ENCODE measurements at regions not wholly inside any gene's neighbourhood (a gene's known extent, or its start where the extent isn't known, plus 50 kb on each side); places are given as distances from the start of the nearest gene placed in this dataset.

DNA sequence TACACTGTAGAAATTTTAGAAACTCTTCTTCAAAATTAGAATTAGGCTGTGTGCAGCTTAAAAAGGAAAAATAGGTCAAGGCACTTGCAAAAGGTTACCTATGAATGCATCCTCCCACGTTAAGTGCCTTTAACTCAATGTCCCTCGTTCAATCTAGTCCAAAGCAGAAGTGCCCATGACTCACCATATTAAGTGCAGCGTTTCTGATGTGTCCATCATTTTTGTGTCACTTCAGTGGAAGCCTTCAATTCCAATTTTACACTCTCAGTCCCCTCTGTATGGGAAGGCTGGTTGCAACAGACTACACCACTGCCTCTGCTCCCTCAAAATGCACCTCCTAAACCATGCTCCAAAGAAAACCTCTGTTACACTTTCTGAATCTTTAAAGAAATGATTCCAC, 53.4 kb downstream of the FOXB1 start:
- no peak for TF ChIP-seq POLR2A (IDR thresholded peaks at IDR 0.05; ENCODE audit: low read depth, low read length)
- TF ChIP-seq POLR2AphosphoS5 (IDR thresholded peaks at IDR 0.05; ENCODE audit: low read depth, low read length) = no peak
- no peak for TF ChIP-seq TAF1 (IDR thresholded peaks at IDR 0.05; ENCODE audit: borderline replicate concordance, low read depth, low read length)
- no peak for DNase-seq (ENCODE audit: insufficient read length)
- no peak for FAIRE-seq

DNA sequence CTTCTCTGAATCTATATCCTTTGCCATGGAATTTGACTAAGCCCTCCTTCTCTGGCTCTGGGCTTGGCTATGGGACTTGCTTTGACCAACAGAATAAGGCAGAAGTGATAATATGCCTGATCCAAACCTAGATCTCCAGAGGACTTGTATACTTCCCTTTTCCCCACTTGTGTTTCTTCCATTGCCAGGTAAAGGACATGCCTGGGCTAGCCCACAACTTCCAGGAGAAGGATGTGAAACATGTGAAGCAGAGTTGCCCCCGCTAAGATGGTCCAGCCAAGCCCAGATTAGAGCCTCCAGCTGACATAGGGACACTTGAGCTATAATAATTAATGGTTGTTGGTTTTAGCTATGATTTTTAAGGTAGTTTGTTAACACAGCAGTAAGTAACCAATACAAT, 55.1 kb downstream of the FOXB1 start:
- DNase-seq (ENCODE audit: insufficient read length) (no peak), FAIRE-seq (no peak)
- TF ChIP-seq POLR2A (IDR thresholded peaks at IDR 0.05; ENCODE audit: low read depth, low read length) (no peak), POLR2AphosphoS5 (IDR thresholded peaks at IDR 0.05; ENCODE audit: low read depth, low read length) (no peak), TAF1 (IDR thresholded peaks at IDR 0.05; ENCODE audit: borderline replicate concordance, low read depth, low read length) (no peak)

DNA sequence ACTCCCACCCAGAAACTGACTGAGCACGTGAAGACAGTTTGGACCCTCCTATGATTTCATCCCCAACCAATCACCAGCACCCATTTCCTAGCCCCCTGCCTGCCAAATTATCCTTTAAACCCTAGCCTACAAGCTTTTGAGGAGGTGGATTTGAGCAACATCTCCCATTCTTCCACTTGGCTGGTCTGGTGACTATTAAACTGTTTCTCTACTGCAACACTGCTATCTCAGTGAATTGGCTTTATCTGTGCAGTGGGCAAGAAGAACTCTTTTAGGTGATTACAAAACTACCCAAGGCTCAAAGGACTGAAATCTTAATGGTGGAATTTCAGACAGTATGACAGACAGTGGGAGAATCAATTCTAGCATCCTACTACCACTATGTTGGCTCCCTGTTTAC, 57.6 kb downstream of the FOXB1 start:
- no peak for TF ChIP-seq TAF1 (IDR thresholded peaks at IDR 0.05; ENCODE audit: borderline replicate concordance, low read depth, low read length)
- DNase-seq (ENCODE audit: insufficient read length) (no peak), FAIRE-seq (no peak)

DNA sequence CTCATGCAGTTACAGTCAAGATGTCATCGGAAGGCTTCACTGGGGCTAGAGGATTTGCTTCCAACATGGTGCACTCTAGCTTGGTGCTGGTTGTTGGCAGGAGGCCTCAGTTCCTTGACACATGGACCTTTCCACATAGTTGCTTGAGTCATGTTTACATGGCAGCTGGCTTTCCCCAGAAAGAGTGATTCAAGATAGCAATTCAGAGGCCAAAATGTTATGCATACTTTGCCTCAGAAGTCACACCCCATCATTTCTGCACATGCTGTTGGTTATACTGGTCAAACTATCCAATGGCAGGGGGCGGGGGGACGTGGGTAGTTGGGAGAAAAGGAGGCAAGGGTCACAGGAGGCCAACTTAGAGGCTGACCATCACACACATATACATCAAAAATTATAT, 58.7 kb downstream of the FOXB1 start:
- FAIRE-seq = no peak
- no peak for DNase-seq (ENCODE audit: insufficient read length)
- TF ChIP-seq POLR2AphosphoS5 (IDR thresholded peaks at IDR 0.05; ENCODE audit: low read depth, low read length) (no peak), TAF1 (IDR thresholded peaks at IDR 0.05; ENCODE audit: borderline replicate concordance, low read depth, low read length) (no peak), POLR2A (IDR thresholded peaks at IDR 0.05; ENCODE audit: low read depth, low read length) (no peak)

DNA sequence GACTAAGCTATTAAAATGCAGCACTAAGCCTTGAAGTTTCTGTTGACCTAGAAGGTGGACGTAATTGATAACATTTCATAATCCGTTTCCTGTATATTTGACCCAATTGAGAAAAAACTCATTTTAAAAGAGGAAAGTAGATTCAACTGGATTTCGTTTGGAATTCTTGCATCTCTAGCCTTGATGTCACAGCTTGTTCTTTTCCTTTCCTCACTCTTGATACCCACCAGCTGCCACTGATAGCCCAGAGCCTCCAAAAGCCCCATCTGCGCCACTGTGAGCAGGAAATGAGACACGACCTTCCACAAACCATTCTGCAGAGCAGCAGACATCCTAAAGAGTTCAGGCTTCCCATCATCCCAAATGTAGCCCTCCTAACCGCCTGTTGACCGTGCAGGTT, 61.8 kb downstream of the FOXB1 start:
- no peak for TF ChIP-seq POLR2AphosphoS5 (IDR thresholded peaks at IDR 0.05; ENCODE audit: low read depth, low read length)
- DNase-seq (ENCODE audit: insufficient read length) (no peak), FAIRE-seq (no peak)

DNA sequence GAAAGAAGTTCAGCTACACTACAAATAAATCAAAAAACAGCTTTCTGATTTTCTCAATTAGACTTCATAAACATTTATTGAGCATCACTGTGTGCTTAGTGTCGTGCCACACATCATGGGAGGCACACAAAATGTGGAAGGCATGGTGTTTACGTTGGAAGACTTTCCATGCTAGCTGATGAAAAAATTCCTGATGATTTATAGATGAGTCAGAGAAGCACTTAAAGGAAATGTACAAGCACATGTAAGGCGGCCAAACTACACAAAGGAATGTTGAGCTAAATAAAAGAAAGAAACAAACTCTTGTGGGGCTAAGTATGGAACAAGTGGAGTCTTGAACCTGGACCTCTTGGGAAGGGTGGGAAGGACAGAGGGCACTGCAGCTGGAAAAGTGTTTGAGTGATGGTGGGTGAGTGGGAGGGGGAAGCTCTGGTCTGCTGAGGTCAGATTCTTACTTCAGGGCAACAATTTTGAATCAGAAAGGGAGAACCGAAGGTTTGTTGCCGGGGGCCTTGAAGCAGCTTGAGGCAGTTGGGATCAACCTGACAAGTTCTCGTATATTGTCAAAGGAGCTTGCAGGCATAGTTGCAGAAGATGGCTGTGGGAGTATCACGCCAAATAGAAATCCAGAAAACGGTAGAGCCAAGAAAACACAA, 66.9 kb downstream of the FOXB1 start:
- no peak for FAIRE-seq
- TF ChIP-seq POLR2AphosphoS5 (IDR thresholded peaks at IDR 0.05; ENCODE audit: low read depth, low read length) (no peak), POLR2A (IDR thresholded peaks at IDR 0.05; ENCODE audit: low read depth, low read length) (no peak), TAF1 (IDR thresholded peaks at IDR 0.05; ENCODE audit: borderline replicate concordance, low read depth, low read length) (no peak)
- DNase-seq (ENCODE audit: insufficient read length) = no peak

DNA sequence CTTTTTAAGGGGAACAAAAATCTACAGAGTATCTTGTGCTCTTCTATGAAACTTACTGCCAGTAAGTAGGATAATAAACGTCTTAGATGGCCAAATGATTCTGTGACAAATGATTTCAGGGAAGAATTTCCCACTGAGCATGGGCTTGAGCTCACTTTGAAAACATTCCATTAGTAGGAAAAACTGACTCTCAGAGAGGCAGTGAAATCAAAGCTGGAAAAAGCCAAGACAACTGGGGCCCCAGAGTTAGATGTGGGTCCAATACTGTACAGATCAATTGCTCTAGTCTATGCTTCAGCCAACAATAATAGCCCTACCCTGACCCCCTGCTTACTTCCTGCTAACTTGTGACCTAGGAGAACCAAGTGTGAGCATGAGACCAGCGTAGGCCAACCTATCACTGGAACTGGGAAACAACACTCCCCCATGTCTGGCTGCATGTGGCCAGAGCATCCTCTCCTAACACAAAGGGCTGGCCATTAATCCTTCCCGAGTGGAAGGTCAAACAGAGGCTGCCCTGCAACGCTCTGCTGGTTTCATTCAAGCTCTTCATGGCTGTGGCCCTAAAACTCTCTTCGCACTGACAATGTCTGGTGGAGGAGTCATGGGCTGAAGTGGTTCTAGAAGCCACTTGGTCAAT, 68.8 kb downstream of the FOXB1 start:
- no peak for FAIRE-seq
- TF ChIP-seq POLR2AphosphoS5 (IDR thresholded peaks at IDR 0.05; ENCODE audit: low read depth, low read length) (no peak), POLR2A (IDR thresholded peaks at IDR 0.05; ENCODE audit: low read depth, low read length) (no peak), TAF1 (IDR thresholded peaks at IDR 0.05; ENCODE audit: borderline replicate concordance, low read depth, low read length) (no peak)
- no peak for DNase-seq (ENCODE audit: insufficient read length)

DNA sequence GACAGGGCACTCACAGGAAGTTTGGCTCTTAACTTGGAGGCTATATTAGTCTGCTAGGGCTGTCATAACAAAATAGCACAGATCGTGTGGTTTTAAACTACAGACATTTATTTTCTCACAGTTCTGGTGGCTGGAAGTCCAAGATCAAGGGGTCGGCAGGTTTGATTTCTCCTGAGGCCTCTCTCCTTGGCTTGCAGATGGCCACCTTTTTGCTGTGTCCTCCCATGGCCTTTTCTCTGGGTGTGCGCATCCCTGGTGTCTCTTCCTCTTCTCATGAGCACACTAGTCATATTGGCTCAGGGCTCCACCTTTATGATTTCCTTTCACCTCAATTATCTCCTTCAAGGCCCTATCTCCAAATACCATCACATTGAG, 69.3 kb downstream of the FOXB1 start:
- TF ChIP-seq POLR2AphosphoS5 (IDR thresholded peaks at IDR 0.05; ENCODE audit: low read depth, low read length) (no peak), TAF1 (IDR thresholded peaks at IDR 0.05; ENCODE audit: borderline replicate concordance, low read depth, low read length) (no peak), POLR2A (IDR thresholded peaks at IDR 0.05; ENCODE audit: low read depth, low read length) (no peak)
- FAIRE-seq (no peak), DNase-seq (ENCODE audit: insufficient read length) (no peak)

DNA sequence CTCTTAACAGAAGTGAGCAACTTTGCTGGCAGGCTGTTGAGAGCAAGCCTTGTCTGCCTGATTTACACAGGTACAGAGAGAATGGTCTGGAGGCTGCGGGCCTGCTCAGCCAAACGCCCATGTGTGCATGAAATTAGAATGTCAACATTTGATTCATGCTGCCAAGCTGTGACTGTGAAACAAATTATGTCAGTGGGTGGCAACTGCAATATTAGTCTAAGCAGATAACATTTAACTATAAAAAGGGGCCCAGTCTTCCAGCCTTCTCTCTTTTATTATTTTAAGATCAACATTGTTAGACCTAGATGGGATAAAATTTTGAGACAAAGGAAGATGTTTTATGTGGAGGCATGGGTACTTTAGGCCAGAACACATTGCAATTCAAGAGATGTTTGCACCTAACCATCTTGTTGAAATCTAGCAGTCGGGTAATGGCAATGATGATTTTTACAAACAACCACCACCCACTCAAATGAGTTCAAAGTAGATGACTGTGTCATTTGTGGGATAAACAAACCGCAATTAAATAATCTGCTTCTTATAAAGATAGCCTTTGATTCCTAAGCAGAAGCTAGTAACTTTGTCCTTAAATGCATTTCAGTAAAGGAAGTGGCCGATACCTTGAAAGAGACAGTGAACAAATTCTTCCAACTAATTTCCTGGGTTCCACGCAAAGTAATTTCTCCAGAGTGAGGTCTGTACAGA, 70.2 kb downstream of the FOXB1 start:
- DNase-seq (ENCODE audit: insufficient read length) = no peak
- no peak for FAIRE-seq
- TF ChIP-seq POLR2A (IDR thresholded peaks at IDR 0.05; ENCODE audit: low read depth, low read length) (no peak), POLR2AphosphoS5 (IDR thresholded peaks at IDR 0.05; ENCODE audit: low read depth, low read length) (no peak), TAF1 (IDR thresholded peaks at IDR 0.05; ENCODE audit: borderline replicate concordance, low read depth, low read length) (no peak)

DNA sequence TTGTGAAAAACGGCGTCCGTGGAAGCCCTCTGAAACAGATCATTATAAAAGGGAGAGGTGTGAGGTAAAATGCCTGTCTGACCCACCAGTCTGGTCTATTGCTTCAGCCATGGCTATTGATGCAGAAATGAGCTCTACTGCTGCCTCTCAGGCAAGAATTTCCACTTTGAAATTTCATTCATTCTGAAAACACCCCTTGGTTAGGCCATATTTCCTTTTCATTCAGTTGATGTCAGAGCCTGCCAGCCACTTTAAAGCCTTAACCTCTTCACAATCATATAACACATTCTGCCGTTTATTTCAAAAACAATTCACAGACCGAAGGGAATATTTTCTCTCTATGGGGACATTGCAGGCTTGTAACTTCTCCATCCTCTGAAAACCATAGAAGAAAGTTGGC, 71.9 kb downstream of the FOXB1 start:
- DNase-seq (ENCODE audit: insufficient read length) (no peak), FAIRE-seq (no peak)
- TF ChIP-seq POLR2AphosphoS5 (IDR thresholded peaks at IDR 0.05; ENCODE audit: low read depth, low read length) (no peak), TAF1 (IDR thresholded peaks at IDR 0.05; ENCODE audit: borderline replicate concordance, low read depth, low read length) (no peak), POLR2A (IDR thresholded peaks at IDR 0.05; ENCODE audit: low read depth, low read length) (no peak)

DNA sequence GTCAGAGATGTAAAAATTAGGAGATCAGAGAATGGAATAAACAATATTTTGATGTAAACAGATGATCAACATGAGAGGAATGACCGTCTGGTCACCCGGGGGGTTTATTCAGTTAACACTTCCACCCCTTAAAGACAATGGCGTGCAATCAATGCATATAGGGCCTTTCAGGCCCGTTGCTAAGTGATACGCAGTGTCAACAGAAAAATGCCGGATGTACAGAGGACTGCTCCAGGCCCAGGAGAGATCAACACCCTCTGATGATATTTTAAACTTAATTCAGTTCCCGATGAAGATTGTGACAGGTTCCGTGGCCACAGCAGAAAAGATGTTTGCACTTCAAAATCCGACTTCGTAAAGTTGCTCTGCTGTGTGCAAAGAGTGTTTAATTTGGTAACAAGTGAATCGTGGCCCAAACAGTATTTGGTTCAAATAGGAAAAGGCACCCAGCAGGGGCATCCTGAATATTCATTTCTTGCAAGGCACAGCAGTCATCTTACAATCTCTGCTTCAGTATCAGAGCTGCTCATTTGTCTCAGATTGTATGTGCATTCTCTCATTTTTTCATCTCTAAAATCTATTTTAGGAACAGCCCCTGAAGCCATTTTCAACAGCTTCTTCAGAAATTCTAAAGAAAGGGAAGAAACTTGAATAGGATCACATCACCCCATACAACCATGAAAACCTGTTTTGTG, 72.6 kb downstream of the FOXB1 start:
- FAIRE-seq (no peak), DNase-seq (ENCODE audit: insufficient read length) (no peak)
- TF ChIP-seq POLR2A (IDR thresholded peaks at IDR 0.05; ENCODE audit: low read depth, low read length) (no peak), TAF1 (IDR thresholded peaks at IDR 0.05; ENCODE audit: borderline replicate concordance, low read depth, low read length) (no peak), POLR2AphosphoS5 (IDR thresholded peaks at IDR 0.05; ENCODE audit: low read depth, low read length) (no peak)
